ENCODE measurements at regions not wholly inside any gene's neighbourhood (a gene's known extent, or its start where the extent isn't known, plus 50 kb on each side); places are given as distances from the start of the nearest gene placed in this dataset.
"Not testable (repeated sequence)": the region's sequence is repeated elsewhere in the genome, so short reads cannot be mapped to it uniquely, and the experiment has no call there.

- DNase-seq (ENCODE audit: low read depth in 2 of 2): no peak
Observed at GRCh38 chr18:30929718-30930117, 112.8 kb downstream of the DSC3 start.

GRCh38 chr18:30929065-30929464 is 113.5 kb downstream of the DSC3 start:
- DNase-seq (ENCODE audit: low read depth in 2 of 2): no peak

- no peak for DNase-seq (ENCODE audit: low read depth in 2 of 2)
Observed at GRCh38 chr18:30927517-30928075, 114.9 kb downstream of the DSC3 start.

GRCh38 chr18:30927042-30927441 is 115.5 kb downstream of the DSC3 start:
- DNase-seq (ENCODE audit: low read depth in 2 of 2): no peak

GRCh38 chr18:30925795-30926194 is 116.7 kb downstream of the DSC3 start:
- DNase-seq (ENCODE audit: low read depth in 2 of 2): no peak

- no peak for DNase-seq (ENCODE audit: low read depth in 2 of 2)
Observed at GRCh38 chr18:30920757-30921156, 121.8 kb downstream of the DSC3 start.

GRCh38 chr18:30920351-30920750 is 122.2 kb downstream of the DSC3 start:
- DNase-seq (ENCODE audit: low read depth in 2 of 2): no peak

- no peak for DNase-seq (ENCODE audit: low read depth in 2 of 2)
Observed at GRCh38 chr18:30917651-30918050, 124.9 kb downstream of the DSC3 start.

- DNase-seq (ENCODE audit: low read depth in 2 of 2): no peak
Observed at GRCh38 chr18:30915336-30915988, 127.1 kb downstream of the DSC3 start.

- no peak for DNase-seq (ENCODE audit: low read depth in 2 of 2)
Observed at GRCh38 chr18:30908381-30908780, 134.2 kb downstream of the DSC3 start.

- no peak for DNase-seq (ENCODE audit: low read depth in 2 of 2)
Observed at GRCh38 chr18:30903566-30903965, 139.0 kb downstream of the DSC3 start.

GRCh38 chr18:30889519-30890301 is 152.8 kb downstream of the DSC3 start:
- DNase-seq (ENCODE audit: low read depth in 2 of 2): no peak

- no peak for DNase-seq (ENCODE audit: low read depth in 2 of 2)
Observed at GRCh38 chr18:30888344-30888743, 154.2 kb downstream of the DSC3 start.

- no peak for DNase-seq (ENCODE audit: low read depth in 2 of 2)
Observed at GRCh38 chr18:30886998-30887397, 155.5 kb downstream of the DSC3 start.

GRCh38 chr18:30870466-30870865 is 172.1 kb downstream of the DSC3 start:
- DNase-seq (ENCODE audit: low read depth in 2 of 2): no peak

- no peak for DNase-seq (ENCODE audit: low read depth in 2 of 2)
Observed at GRCh38 chr18:30862900-30863299, 179.6 kb downstream of the DSC3 start.

- DNase-seq (ENCODE audit: low read depth in 2 of 2): no peak
Observed at GRCh38 chr18:30860741-30861140, 181.8 kb downstream of the DSC3 start.

- no peak for DNase-seq (ENCODE audit: low read depth in 2 of 2)
Observed at GRCh38 chr18:30859036-30859435, 183.5 kb downstream of the DSC3 start.

GRCh38 chr18:30858560-30858959 is 184.0 kb downstream of the DSC3 start:
- no peak for DNase-seq (ENCODE audit: low read depth in 2 of 2)

- no peak for DNase-seq (ENCODE audit: low read depth in 2 of 2)
Observed at GRCh38 chr18:30855762-30856161, 186.8 kb downstream of the DSC3 start.

GRCh38 chr18:30852980-30853379 is 189.6 kb downstream of the DSC3 start:
- no peak for DNase-seq (ENCODE audit: low read depth in 2 of 2)

- DNase-seq (ENCODE audit: low read depth in 2 of 2): no peak
Observed at GRCh38 chr18:30852541-30852940, 190.0 kb downstream of the DSC3 start.

- not testable (repeated sequence) for DNase-seq (ENCODE audit: low read depth in 2 of 2)
Observed at GRCh38 chr18:30839056-30839561, 203.4 kb downstream of the DSC3 start.
